Activated T-helper 17 cell treated with anti-CD3 and anti-CD28 coated beads, Interleukin-2, amount 50 U/mL, for 72 hours (primary cell): ENCODE measurements at regions not wholly inside any gene's neighbourhood (a gene's known extent, or its start where the extent isn't known, plus 50 kb on each side); places are given as distances from the start of the nearest gene placed in this dataset.
"Not testable (repeated sequence)": the region's sequence is repeated elsewhere in the genome, so short reads cannot be mapped to it uniquely, and the experiment has no call there.

Experiments used
- ATAC-seq: fragments of 150-1000 bp; cut with Tn5 transposase; replicated peaks from 2 replicates; pipeline ENCODE4 v1.10.0; 2021; ENCODE audit warnings: mild to moderate bottlenecking, moderate library complexity
- H3K27ac Mint-ChIP-seq: one replicate; pipeline ENCODE4 v1.8.0; 2022; ENCODE audit warnings: mixed read lengths
- H3K27me3 Mint-ChIP-seq: one replicate; pipeline ENCODE4 v1.8.0; 2022; ENCODE audit warnings: mixed read lengths
- H3K36me3 Mint-ChIP-seq: one replicate; pipeline ENCODE4 v1.8.0; 2022; ENCODE audit warnings: low read depth, mild to moderate bottlenecking, mixed read lengths
- H3K4me1 Mint-ChIP-seq: one replicate; pipeline ENCODE4 v1.8.0; 2022; ENCODE audit warnings: mixed read lengths
- H3K4me3 Mint-ChIP-seq: one replicate; pipeline ENCODE4 v1.8.0; 2022; ENCODE audit warnings: mild to moderate bottlenecking, mixed read lengths
- H3K9me3 Mint-ChIP-seq: one replicate; pipeline ENCODE4 v1.8.0; 2022; ENCODE audit warnings: mixed read lengths

- Mint-ChIP-seq H3K36me3 (no peaks in the 10 kb centered on the region), H3K27me3 (peaks cover 9% of the 10 kb centered on the region), H3K4me3 (no peak overlapping the region), H3K9me3 (no peaks in the 10 kb centered on the region), H3K4me1 (no peaks in the 10 kb centered on the region), H3K27ac (no peak overlapping the region)
- ATAC-seq: no peak
Observed at GRCh38 chr2:7378591-7378990, 461.4 kb downstream of the RNF144A start.

GRCh38 chr2:7379799-7380198 is 462.6 kb downstream of the RNF144A start:
- ATAC-seq: no peak
- Mint-ChIP-seq H3K4me3 (no peak overlapping the region), H3K27ac (no peak overlapping the region), H3K27me3 (peaks cover 9% of the 10 kb centered on the region), H3K9me3 (no peaks in the 10 kb centered on the region), H3K36me3 (no peaks in the 10 kb centered on the region), H3K4me1 (no peaks in the 10 kb centered on the region)

- H3K36me3 Mint-ChIP-seq: no peaks in the 10 kb centered on the region
- H3K4me1 Mint-ChIP-seq: no peaks in the 10 kb centered on the region
- H3K4me3 Mint-ChIP-seq: no peak overlapping the region
- H3K27ac Mint-ChIP-seq: no peak overlapping the region
- no peaks in the 10 kb centered on the region for H3K9me3 Mint-ChIP-seq
- no peak for ATAC-seq
- peaks cover 5% of the 10 kb centered on the region for H3K27me3 Mint-ChIP-seq
Observed at GRCh38 chr2:7384773-7385349, 467.6 kb downstream of the RNF144A start.

GRCh38 chr2:7390311-7390710 is 473.1 kb downstream of the RNF144A start:
- ATAC-seq, H3K9me3 Mint-ChIP-seq, H3K27ac Mint-ChIP-seq, H3K4me3 Mint-ChIP-seq, H3K36me3 Mint-ChIP-seq, H3K4me1 Mint-ChIP-seq, H3K27me3 Mint-ChIP-seq: not testable (repeated sequence)

GRCh38 chr2:7392076-7392787 is 475.0 kb downstream of the RNF144A start:
- no peak overlapping the region for H3K4me3 Mint-ChIP-seq
- no peak overlapping the region for H3K27ac Mint-ChIP-seq
- no peaks in the 10 kb centered on the region for H3K27me3 Mint-ChIP-seq
- ATAC-seq: peak; percentile 43
- no peaks in the 10 kb centered on the region for H3K4me1 Mint-ChIP-seq
- no peaks in the 10 kb centered on the region for H3K9me3 Mint-ChIP-seq
- no peaks in the 10 kb centered on the region for H3K36me3 Mint-ChIP-seq

GRCh38 chr2:7394195-7394594 is 477.0 kb downstream of the RNF144A start:
- Mint-ChIP-seq H3K36me3 (no peaks in the 10 kb centered on the region), H3K4me3 (no peak overlapping the region), H3K4me1 (no peaks in the 10 kb centered on the region), H3K27me3 (no peaks in the 10 kb centered on the region), H3K27ac (no peak overlapping the region), H3K9me3 (no peaks in the 10 kb centered on the region)
- no peak for ATAC-seq

GRCh38 chr2:7400628-7401027 is 483.4 kb downstream of the RNF144A start:
- H3K27me3 Mint-ChIP-seq: peaks cover 23% of the 10 kb centered on the region
- H3K4me3 Mint-ChIP-seq: no peak overlapping the region
- no peaks in the 10 kb centered on the region for H3K9me3 Mint-ChIP-seq
- H3K4me1 Mint-ChIP-seq: peaks cover 12% of the 10 kb centered on the region
- H3K27ac Mint-ChIP-seq: no peak overlapping the region
- ATAC-seq: no peak
- no peaks in the 10 kb centered on the region for H3K36me3 Mint-ChIP-seq

- H3K4me1 Mint-ChIP-seq: peaks cover 12% of the 10 kb centered on the region
- no peaks in the 10 kb centered on the region for H3K36me3 Mint-ChIP-seq
- H3K4me3 Mint-ChIP-seq: no peak overlapping the region
- H3K9me3 Mint-ChIP-seq: no peaks in the 10 kb centered on the region
- ATAC-seq: no peak
- peaks cover 31% of the 10 kb centered on the region for H3K27me3 Mint-ChIP-seq
- H3K27ac Mint-ChIP-seq: no peak overlapping the region
Observed at GRCh38 chr2:7403092-7403775, 486.0 kb downstream of the RNF144A start.

GRCh38 chr2:7405861-7406715 is 488.9 kb downstream of the RNF144A start:
- Mint-ChIP-seq H3K9me3 (no peaks in the 10 kb centered on the region), H3K36me3 (no peaks in the 10 kb centered on the region), H3K4me3 (no peak overlapping the region), H3K4me1 (peaks cover 12% of the 10 kb centered on the region), H3K27ac (no peak overlapping the region), H3K27me3 (peaks cover 28% of the 10 kb centered on the region)
- ATAC-seq: no peak

GRCh38 chr2:7407001-7407400 is 489.8 kb downstream of the RNF144A start:
- H3K27ac Mint-ChIP-seq: no peak overlapping the region
- peaks cover 12% of the 10 kb centered on the region for H3K4me1 Mint-ChIP-seq
- no peak overlapping the region for H3K4me3 Mint-ChIP-seq
- peaks cover 28% of the 10 kb centered on the region for H3K27me3 Mint-ChIP-seq
- ATAC-seq: no peak
- no peaks in the 10 kb centered on the region for H3K36me3 Mint-ChIP-seq
- no peaks in the 10 kb centered on the region for H3K9me3 Mint-ChIP-seq

GRCh38 chr2:7407906-7408680 is 490.9 kb downstream of the RNF144A start:
- no peak for ATAC-seq
- no peak overlapping the region for H3K4me3 Mint-ChIP-seq
- H3K9me3 Mint-ChIP-seq: no peaks in the 10 kb centered on the region
- H3K27ac Mint-ChIP-seq: no peak overlapping the region
- H3K36me3 Mint-ChIP-seq: no peaks in the 10 kb centered on the region
- peaks cover 21% of the 10 kb centered on the region for H3K27me3 Mint-ChIP-seq
- peaks cover 5% of the 10 kb centered on the region for H3K4me1 Mint-ChIP-seq

- Mint-ChIP-seq H3K27me3 (peaks cover 10% of the 10 kb centered on the region), H3K27ac (no peak overlapping the region), H3K9me3 (no peaks in the 10 kb centered on the region), H3K36me3 (no peaks in the 10 kb centered on the region), H3K4me3 (no peak overlapping the region), H3K4me1 (no peaks in the 10 kb centered on the region)
- no peak for ATAC-seq
Observed at GRCh38 chr2:7411691-7412090, 494.5 kb downstream of the RNF144A start.

GRCh38 chr2:7417845-7418742 is 500.9 kb downstream of the RNF144A start:
- no peak overlapping the region for H3K4me3 Mint-ChIP-seq
- H3K27ac Mint-ChIP-seq: no peak overlapping the region
- no peak for ATAC-seq
- H3K4me1 Mint-ChIP-seq: no peaks in the 10 kb centered on the region
- H3K36me3 Mint-ChIP-seq: no peaks in the 10 kb centered on the region
- peaks cover 34% of the 10 kb centered on the region for H3K27me3 Mint-ChIP-seq
- H3K9me3 Mint-ChIP-seq: peaks cover 4% of the 10 kb centered on the region
